GM06990 (cell line): ENCODE measurements at regions not wholly inside any gene's neighbourhood (a gene's known extent, or its start where the extent isn't known, plus 50 kb on each side); places are given as distances from the start of the nearest gene placed in this dataset.

ENCODE experiments used
- DNase-seq: peaks from one replicate; pipeline ENCODE4 v3.0.0-alpha.2; 2011; ENCODE audit not compliant: insufficient read length; ENCODE audit errors: extremely low read depth
- H3K27me3 ChIP-seq: replicated peaks from 2 replicates; pipeline ENCODE4 v1.6.0; 2011; ENCODE audit warnings: low read length; ENCODE audit not compliant: control insufficient read depth, insufficient read depth
- H3K36me3 ChIP-seq: 2 replicates; pipeline ENCODE4 v1.5.1; 2011; ENCODE audit warnings: low read length; ENCODE audit not compliant: control insufficient read depth, insufficient read depth
- H3K4me3 ChIP-seq: replicated peaks from 2 replicates; pipeline ENCODE4 v1.5.1; 2011; ENCODE audit warnings: low read depth, mild to moderate bottlenecking, control low read depth, low read length
- TF ChIP-seq, protein P1 (sequence below): IDR thresholded peaks from 2 replicates; pipeline ENCODE4 v1.5.1; 2011; ENCODE audit warnings: low read length, control low read depth, mild to moderate bottlenecking, inconsistent platforms; ENCODE audit not compliant: insufficient read depth, poor library complexity, severe bottlenecking

GRCh38 chr17:73899839-73900238, 255.6 kb upstream of the SDK2 start:
- no peak overlapping the region for H3K4me3 ChIP-seq
- no peak for DNase-seq
- H3K36me3 ChIP-seq = no peaks in the 10 kb centered on the region
- TF ChIP-seq, protein P1, sequence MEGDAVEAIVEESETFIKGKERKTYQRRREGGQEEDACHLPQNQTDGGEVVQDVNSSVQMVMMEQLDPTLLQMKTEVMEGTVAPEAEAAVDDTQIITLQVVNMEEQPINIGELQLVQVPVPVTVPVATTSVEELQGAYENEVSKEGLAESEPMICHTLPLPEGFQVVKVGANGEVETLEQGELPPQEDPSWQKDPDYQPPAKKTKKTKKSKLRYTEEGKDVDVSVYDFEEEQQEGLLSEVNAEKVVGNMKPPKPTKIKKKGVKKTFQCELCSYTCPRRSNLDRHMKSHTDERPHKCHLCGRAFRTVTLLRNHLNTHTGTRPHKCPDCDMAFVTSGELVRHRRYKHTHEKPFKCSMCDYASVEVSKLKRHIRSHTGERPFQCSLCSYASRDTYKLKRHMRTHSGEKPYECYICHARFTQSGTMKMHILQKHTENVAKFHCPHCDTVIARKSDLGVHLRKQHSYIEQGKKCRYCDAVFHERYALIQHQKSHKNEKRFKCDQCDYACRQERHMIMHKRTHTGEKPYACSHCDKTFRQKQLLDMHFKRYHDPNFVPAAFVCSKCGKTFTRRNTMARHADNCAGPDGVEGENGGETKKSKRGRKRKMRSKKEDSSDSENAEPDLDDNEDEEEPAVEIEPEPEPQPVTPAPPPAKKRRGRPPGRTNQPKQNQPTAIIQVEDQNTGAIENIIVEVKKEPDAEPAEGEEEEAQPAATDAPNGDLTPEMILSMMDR = no peak
- peaks cover 4% of the 10 kb centered on the region for H3K27me3 ChIP-seq

DNA sequence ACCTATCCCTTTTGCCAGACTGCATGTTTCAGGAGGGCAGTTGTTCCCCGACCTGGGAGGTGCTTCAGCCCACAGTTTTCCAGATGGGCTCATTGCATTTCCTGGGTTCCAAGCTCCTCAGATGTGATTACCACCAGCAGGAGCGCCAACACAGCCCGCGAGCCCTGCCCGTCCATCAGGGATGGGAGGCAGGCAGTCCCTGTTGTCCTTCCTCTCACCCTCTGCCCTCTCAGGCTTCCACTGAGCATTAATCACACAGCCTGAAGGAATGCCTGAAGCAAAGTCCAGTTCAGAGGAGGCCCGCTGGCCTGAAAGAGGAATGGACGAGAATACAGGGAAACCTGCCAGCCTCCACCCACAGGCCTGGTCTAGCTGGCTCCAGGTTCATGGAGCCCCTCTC, 256.3 kb upstream of the SDK2 start:
- DNase-seq = no peak
- TF ChIP-seq, protein P1 = no peak
- Histone ChIP-seq H3K4me3 (no peak overlapping the region), H3K27me3 (peaks cover 4% of the 10 kb centered on the region), H3K36me3 (no peaks in the 10 kb centered on the region)

- no peak for DNase-seq
- TF ChIP-seq, protein P1 = no peak
- Histone ChIP-seq H3K4me3 (no peak overlapping the region), H3K27me3 (peaks cover 4% of the 10 kb centered on the region), H3K36me3 (no peaks in the 10 kb centered on the region)
Measured at GRCh38 chr17:73901249-73901648, 257.0 kb upstream of the SDK2 start.

- no peak overlapping the region for H3K4me3 ChIP-seq
- H3K36me3 ChIP-seq = no peaks in the 10 kb centered on the region
- no peak for DNase-seq
- TF ChIP-seq, protein P1 = no peak
- H3K27me3 ChIP-seq = peaks cover 5% of the 10 kb centered on the region
Measured at GRCh38 chr17:73901661-73902415, 257.6 kb upstream of the SDK2 start.

DNA sequence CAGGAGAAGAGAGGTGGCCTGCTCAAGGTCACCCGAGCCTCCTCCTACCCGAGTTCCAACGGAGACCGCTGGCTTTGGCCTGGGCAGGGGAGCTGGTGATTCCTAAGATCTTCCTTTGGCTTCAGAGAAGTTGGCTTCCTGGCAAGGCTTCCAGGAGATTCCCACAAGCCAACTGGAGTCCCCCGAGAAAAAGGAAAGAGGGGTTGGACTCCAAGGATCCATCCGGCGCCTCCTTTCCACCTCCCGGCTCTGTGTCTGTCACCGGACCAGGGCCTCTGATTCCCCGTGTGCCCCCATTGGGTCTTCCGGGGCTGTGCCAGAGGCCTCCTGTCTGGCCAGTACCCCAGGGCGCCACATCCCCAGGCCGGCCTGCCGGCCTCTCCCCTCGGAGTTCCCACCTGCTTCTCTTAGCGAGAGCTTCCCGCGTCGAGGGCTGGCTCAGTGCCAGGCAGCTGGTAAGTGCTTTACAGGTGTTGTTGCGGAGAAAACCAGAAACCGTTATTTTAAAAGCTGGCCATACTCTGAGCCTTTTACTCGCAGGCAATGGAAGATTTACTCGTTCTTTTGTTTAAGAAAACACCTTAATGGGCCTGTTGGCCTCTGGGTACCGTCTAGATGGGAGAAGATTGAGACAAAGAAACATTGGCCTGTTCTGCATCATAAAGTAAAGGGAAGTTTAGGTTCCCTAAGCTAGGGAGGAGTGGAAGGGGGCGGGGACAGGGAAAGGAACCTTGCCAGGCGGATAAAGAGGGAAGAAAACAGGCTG, 258.4 kb upstream of the SDK2 start:
- Histone ChIP-seq H3K36me3 (no peaks in the 10 kb centered on the region), H3K27me3 (peaks cover 6% of the 10 kb centered on the region)
- no peak for DNase-seq

More for the DNA sequence above, 258.4 kb upstream of the SDK2 start:
- no peak overlapping the region for H3K4me3 ChIP-seq
- TF ChIP-seq, protein P1 = no peak
